ENCODE measurements at regions not wholly inside any gene's neighbourhood (a gene's known extent, or its start where the extent isn't known, plus 50 kb on each side); places are given as distances from the start of the nearest gene placed in this dataset.

DNA sequence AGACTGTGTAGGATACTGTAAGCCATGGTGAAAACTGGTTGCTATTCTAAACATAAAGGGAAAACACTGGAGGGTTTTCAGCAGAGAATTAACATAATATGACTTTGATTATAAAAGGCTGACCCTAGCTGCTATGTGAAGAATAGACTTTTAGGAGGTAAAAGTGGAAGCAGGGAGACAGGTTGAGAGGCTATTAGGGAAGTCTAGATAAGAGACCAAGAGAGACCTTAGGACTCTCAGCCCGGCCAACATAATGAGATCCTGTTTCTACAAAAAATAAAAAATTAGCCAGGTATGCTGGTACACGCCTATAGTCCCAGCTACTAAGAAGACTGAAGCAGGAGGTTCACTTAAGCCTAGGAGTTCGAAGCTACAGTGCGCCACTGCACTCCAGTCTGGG, 393.2 kb upstream of the PMFBP1 start:
- in situ Hi-C loops (cut with MboI; ENCODE audit: low pct_unique_long_range_greater_than_20kb, low sequenced_read_pairs, unreplicated experiment) = no loop called here
- TF ChIP-seq, protein P1, sequence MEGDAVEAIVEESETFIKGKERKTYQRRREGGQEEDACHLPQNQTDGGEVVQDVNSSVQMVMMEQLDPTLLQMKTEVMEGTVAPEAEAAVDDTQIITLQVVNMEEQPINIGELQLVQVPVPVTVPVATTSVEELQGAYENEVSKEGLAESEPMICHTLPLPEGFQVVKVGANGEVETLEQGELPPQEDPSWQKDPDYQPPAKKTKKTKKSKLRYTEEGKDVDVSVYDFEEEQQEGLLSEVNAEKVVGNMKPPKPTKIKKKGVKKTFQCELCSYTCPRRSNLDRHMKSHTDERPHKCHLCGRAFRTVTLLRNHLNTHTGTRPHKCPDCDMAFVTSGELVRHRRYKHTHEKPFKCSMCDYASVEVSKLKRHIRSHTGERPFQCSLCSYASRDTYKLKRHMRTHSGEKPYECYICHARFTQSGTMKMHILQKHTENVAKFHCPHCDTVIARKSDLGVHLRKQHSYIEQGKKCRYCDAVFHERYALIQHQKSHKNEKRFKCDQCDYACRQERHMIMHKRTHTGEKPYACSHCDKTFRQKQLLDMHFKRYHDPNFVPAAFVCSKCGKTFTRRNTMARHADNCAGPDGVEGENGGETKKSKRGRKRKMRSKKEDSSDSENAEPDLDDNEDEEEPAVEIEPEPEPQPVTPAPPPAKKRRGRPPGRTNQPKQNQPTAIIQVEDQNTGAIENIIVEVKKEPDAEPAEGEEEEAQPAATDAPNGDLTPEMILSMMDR (IDR thresholded peaks at IDR 0.05; ENCODE audit: extremely low read depth, insufficient read depth, missing control alignments) = no peak
- DNase-seq (ENCODE audit: low spot score) = no peak

- DNase-seq (ENCODE audit: low spot score) = no peak
These were observed 388.7 kb upstream of the PMFBP1 start for GRCh38 chr16:72560617-72561016.

GRCh38 chr16:72558501-72558900, 386.5 kb upstream of the PMFBP1 start:
- in situ Hi-C loops (cut with MboI; ENCODE audit: low pct_unique_long_range_greater_than_20kb, low sequenced_read_pairs, unreplicated experiment) = no loop called here
- no peak for DNase-seq (ENCODE audit: low spot score)
- TF ChIP-seq, protein P1 (IDR thresholded peaks at IDR 0.05; ENCODE audit: extremely low read depth, insufficient read depth, missing control alignments) = no peak

More at GRCh38 chr16:72560617-72561016, 388.7 kb upstream of the PMFBP1 start:
- TF ChIP-seq, protein P1 (IDR thresholded peaks at IDR 0.05; ENCODE audit: extremely low read depth, insufficient read depth, missing control alignments) = no peak
- in situ Hi-C loops (cut with MboI; ENCODE audit: low pct_unique_long_range_greater_than_20kb, low sequenced_read_pairs, unreplicated experiment) = no loop called here

GRCh38 chr16:72554935-72555334, 383.0 kb upstream of the PMFBP1 start:
- DNase-seq (ENCODE audit: low spot score) = no peak
- in situ Hi-C loops (cut with MboI; ENCODE audit: low pct_unique_long_range_greater_than_20kb, low sequenced_read_pairs, unreplicated experiment) = no loop called here
- TF ChIP-seq, protein P1 (IDR thresholded peaks at IDR 0.05; ENCODE audit: extremely low read depth, insufficient read depth, missing control alignments) = no peak

DNA sequence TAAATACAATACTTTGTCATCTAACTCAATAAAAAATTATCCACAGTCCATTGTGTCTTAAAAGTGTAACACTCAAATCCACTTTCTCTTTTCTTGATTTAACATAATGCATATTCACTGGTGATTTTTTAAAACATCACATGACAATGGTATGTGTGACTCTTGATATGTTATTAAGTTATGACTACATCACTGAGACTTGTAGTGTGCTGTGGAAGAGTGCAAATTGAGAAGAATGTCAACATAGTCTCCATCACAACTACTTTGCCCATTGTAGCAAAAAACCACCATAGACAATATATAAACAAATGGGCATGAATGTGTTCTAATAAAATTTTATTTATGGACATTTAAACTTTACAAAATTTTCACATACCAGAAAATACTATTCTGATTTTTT, 380.7 kb upstream of the PMFBP1 start:
- no peak for DNase-seq (ENCODE audit: low spot score)
- TF ChIP-seq, protein P1 (IDR thresholded peaks at IDR 0.05; ENCODE audit: extremely low read depth, insufficient read depth, missing control alignments) = no peak
- in situ Hi-C loops (cut with MboI; ENCODE audit: low pct_unique_long_range_greater_than_20kb, low sequenced_read_pairs, unreplicated experiment) = no loop called here

- DNase-seq (ENCODE audit: low spot score) = no peak
- in situ Hi-C loops (cut with MboI; ENCODE audit: low pct_unique_long_range_greater_than_20kb, low sequenced_read_pairs, unreplicated experiment) = no loop called here
- TF ChIP-seq, protein P1 (IDR thresholded peaks at IDR 0.05; ENCODE audit: extremely low read depth, insufficient read depth, missing control alignments) = no peak
These were observed 379.7 kb upstream of the PMFBP1 start for GRCh38 chr16:72551649-72552048.

- DNase-seq (ENCODE audit: low spot score) = no peak
- TF ChIP-seq, protein P1 (IDR thresholded peaks at IDR 0.05; ENCODE audit: extremely low read depth, insufficient read depth, missing control alignments) = no peak
- in situ Hi-C loops (cut with MboI; ENCODE audit: low pct_unique_long_range_greater_than_20kb, low sequenced_read_pairs, unreplicated experiment) = no loop called here
These were observed 377.9 kb upstream of the PMFBP1 start for GRCh38 chr16:72549878-72550277.

All from GM13977 (cell line).